ENCODE measurements at regions not wholly inside any gene's neighbourhood (a gene's known extent, or its start where the extent isn't known, plus 50 kb on each side); places are given as distances from the start of the nearest gene placed in this dataset.
"Not testable (repeated sequence)": the region's sequence is repeated elsewhere in the genome, so short reads cannot be mapped to it uniquely, and the experiment has no call there.

DNA sequence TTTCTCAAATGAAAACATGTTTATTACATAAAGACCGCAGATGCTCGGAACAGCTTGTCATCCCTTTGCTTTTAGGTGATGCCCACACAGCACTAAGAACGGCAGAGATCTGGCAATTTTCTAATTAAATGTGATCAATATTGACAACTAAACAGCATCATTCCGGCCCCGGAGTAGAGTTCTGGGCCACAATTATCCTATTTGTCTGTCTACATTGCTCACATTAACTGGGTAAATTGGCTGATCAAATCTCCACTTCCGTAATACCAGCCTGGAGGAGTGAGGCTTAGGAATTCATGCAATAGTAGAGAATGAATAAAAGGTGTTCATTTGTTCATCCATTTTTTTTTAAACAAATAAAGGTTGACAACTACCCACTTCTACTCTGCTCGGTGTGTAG, 245.1 kb upstream of the C9orf72 start:
- no peak for DNase-seq

- no peak for DNase-seq
Measured at GRCh38 chr9:27828908-27829307, 255.6 kb upstream of the C9orf72 start.

- no peak for DNase-seq
Measured at GRCh38 chr9:27829621-27830020, 256.3 kb upstream of the C9orf72 start.

- not testable (repeated sequence) for DNase-seq
Measured at GRCh38 chr9:27832108-27832507, 258.8 kb upstream of the C9orf72 start.

DNA sequence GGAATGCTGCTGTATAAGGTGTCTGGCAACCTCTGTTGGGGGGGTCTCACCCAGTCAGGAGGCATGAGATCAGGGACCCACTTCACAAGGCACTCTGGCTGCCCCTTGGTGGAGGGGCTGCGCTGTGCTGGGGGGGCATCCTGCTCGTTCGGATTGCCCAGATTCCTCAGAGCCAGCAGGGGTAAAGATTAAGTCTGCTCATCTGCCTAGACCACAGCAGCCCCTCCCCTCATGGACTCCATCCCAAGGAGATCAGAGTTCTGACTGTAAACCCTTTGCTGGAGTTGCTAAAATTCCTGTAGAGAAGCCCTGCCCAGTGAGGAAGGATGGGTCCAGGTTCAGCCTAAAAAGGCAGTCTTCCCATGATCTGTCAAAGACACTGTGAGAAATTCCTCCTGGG, 262.0 kb upstream of the C9orf72 start:
- no peak for DNase-seq

DNA sequence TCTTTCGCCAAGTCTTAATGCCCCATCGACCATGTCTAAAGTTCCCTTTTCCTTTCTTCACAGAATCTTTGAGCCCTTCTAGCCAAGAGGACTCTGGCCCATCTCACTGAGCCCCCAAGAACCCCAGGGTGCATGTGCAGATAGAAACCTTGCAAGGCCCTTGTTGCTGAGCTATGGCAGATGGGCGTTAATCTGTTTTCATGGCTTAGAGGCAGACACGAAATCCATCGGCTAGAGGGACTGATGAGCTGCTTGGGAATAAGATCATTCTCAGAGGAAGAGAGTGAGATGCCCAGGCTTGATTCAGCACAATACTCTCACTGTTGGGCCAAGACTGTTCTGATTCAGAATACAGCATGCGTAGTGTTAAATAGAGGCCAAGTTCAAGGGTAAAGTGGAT, 262.5 kb upstream of the C9orf72 start:
- no peak for DNase-seq

- no peak for DNase-seq
Measured at GRCh38 chr9:27836661-27837401, 263.6 kb upstream of the C9orf72 start.

- DNase-seq: no peak
Measured at GRCh38 chr9:27838876-27839275, 265.6 kb upstream of the C9orf72 start.

GRCh38 chr9:27839767-27840166, 266.5 kb upstream of the C9orf72 start:
- DNase-seq: not testable (repeated sequence)

GRCh38 chr9:27844797-27845196, 271.5 kb upstream of the C9orf72 start:
- DNase-seq: no peak

GRCh38 chr9:27847380-27847779, 274.1 kb upstream of the C9orf72 start:
- DNase-seq: no peak

- no peak for DNase-seq
Measured at GRCh38 chr9:27847818-27848217, 274.5 kb upstream of the C9orf72 start.

- DNase-seq: no peak
Measured at GRCh38 chr9:27848315-27848714, 275.0 kb upstream of the C9orf72 start.

GRCh38 chr9:27851858-27852257, 278.6 kb upstream of the C9orf72 start:
- DNase-seq: no peak

- DNase-seq: no peak
Measured at GRCh38 chr9:27853529-27853928, 280.2 kb upstream of the C9orf72 start.

GRCh38 chr9:27856054-27856453, 282.8 kb upstream of the C9orf72 start:
- no peak for DNase-seq

GRCh38 chr9:27856748-27857147, 283.5 kb upstream of the C9orf72 start:
- DNase-seq: no peak

- DNase-seq: no peak
Measured at GRCh38 chr9:27861887-27862286, 288.6 kb upstream of the C9orf72 start.

GRCh38 chr9:27864644-27865438, 291.6 kb upstream of the C9orf72 start:
- no peak for DNase-seq

DNA sequence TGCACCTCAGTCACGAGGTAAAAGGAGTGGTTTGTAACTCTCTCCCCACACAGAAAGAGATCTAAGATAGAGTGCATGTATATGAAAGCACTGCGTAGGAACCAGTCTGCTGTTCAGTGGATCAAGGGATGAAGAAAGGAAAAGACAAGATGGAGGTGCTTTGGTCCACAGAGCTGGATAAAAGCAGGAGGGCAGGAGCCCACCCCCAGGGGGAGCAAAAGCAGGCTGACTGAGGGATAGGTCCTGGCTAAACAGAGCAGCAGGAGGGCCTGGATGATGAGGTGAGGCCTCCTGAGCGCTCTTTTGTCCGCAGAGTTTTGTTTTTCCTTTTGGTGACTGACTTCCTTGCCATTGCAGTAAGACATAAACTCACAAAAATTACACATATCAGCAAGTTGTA, 293.5 kb upstream of the C9orf72 start:
- no peak for DNase-seq

GRCh38 chr9:27870404-27870803, 297.1 kb upstream of the C9orf72 start:
- no peak for DNase-seq

- no peak for DNase-seq
Measured at GRCh38 chr9:27880156-27880555, 306.9 kb upstream of the C9orf72 start.

GRCh38 chr9:27880635-27881034, 307.4 kb upstream of the C9orf72 start:
- no peak for DNase-seq

DNA sequence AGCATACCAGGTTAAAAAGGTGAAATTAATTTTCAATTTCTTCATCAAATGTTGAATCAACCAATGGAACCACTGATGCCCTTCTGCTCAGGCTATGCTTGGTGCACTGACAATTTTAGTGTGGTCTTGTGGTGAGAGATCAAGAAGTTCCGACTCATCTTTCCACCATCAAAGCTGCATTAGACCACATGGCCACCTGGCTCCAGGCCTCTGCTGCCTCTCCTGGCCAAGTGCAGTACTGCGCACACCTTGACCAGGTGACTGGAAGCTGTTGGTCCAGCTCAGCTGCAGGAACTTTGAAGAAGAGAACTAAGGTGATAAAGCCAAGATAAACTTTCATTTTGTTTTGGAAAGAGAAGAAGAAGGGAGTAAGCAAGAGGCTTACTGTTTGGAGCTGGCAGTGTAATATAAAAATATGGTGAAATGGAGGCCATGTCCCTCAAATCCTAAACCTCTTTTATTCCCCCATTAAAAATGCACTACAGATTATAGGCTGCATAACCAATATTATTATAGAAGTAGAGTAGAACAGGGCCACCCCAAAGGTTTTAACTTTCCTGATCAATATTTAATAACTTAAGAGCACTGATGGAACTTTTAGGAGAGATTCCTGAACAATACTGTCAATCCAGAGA, 315.5 kb upstream of the C9orf72 start:
- DNase-seq: no peak

All from bone marrow (tissue), 2 donors.